ENCODE measurements at regions not wholly inside any gene's neighbourhood (a gene's known extent, or its start where the extent isn't known, plus 50 kb on each side); places are given as distances from the start of the nearest gene placed in this dataset.

- no peak for TF ChIP-seq ELF4 (CRISPR knock-in tag; IDR thresholded peaks at IDR 0.05; ENCODE audit: borderline replicate concordance)
These were observed 1217.3 kb downstream of the REEP3 start (continued) for GRCh38 chr10:64738462-64738861.

GRCh38 chr10:64745565-64745964, 1224.4 kb downstream of the REEP3 start:
- Histone ChIP-seq H4K20me1 (ENCODE audit: insufficient read depth, low read length) (no peaks in the 10 kb centered on the region), H3K9ac (ENCODE audit: insufficient read depth, low read depth, low read length) (no peak overlapping the region), H3K9me3 (ENCODE audit: low read length) (no peaks in the 10 kb centered on the region; the same call in none of the 2 replicates), H3K4me3 (replicated peaks in 1 of 3; ENCODE audit: insufficient read depth in 1 of 3, low read depth in 2 of 3, low read length in 3 of 3) (no peak overlapping the region), H3K36me3 (replicated peaks in 1 of 2; ENCODE audit: control insufficient read depth in 1 of 2, insufficient read depth in 2 of 2, low read length in 2 of 2) (no peaks in the 10 kb centered on the region), H2AFZ (ENCODE audit: low read length) (no peak overlapping the region), H3K27ac (ENCODE audit: extremely low read length, insufficient read depth, low read length) (no peak overlapping the region), H3K27me3 (ENCODE audit: control insufficient read depth in 1 of 2, insufficient read depth in 2 of 2, low read length in 2 of 2) (no peaks in the 10 kb centered on the region), H3K4me2 (ENCODE audit: low read depth, low read length) (no peak overlapping the region), H3K79me2 (ENCODE audit: insufficient read depth, low read length) (no peaks in the 10 kb centered on the region), H3K4me1 (ENCODE audit: insufficient read depth, low read length) (no peaks in the 10 kb centered on the region)
- DNase-seq (ENCODE audit: low spot score) (no peak), FAIRE-seq (no peak), ATAC-seq (no peak)
- no peak for TF ChIP-seq PLSCR1 (CRISPR knock-in tag; IDR thresholded peaks at IDR 0.05; ENCODE audit: borderline replicate concordance)
- no peak for TF ChIP-seq MATR3 (CRISPR knock-in tag; IDR thresholded peaks at IDR 0.05)
- no peak for TF ChIP-seq ISL2 (CRISPR knock-in tag; IDR thresholded peaks at IDR 0.05)
- TF ChIP-seq SIN3B (IDR thresholded peaks at IDR 0.05; ENCODE audit: low read length): no peak
- no peak for TF ChIP-seq ZGPAT (CRISPR knock-in tag; IDR thresholded peaks at IDR 0.05)
- in situ Hi-C loops (cut with HindIII; ENCODE audit: extremely low pct_ligation_motif_present, low pct_unique_long_range_greater_than_20kb): loop anchor here (25.0 kb wide), 1 partner anchor 1442 kb away; no protein-coding TSS in a partner anchor
- intact Hi-C loops (cut with micrococcal nuclease; ENCODE audit: unreplicated experiment): no loop called here
- 3% methylated on average over 1 of the region's 1 CpG for WGBS (ENCODE audit: low lambda C conversion rate)
- CTCF ChIA-PET (ENCODE audit: low intra/inter-chr PET ratio, low total read pairs): no interaction called here
- POLR2A ChIA-PET: no interaction called here
- BruUV-seq (replicated peaks): no TSS peak

All from HepG2 (cell line).